ENCODE measurements at regions not wholly inside any gene's neighbourhood (a gene's known extent, or its start where the extent isn't known, plus 50 kb on each side); places are given as distances from the start of the nearest gene placed in this dataset.

DNA sequence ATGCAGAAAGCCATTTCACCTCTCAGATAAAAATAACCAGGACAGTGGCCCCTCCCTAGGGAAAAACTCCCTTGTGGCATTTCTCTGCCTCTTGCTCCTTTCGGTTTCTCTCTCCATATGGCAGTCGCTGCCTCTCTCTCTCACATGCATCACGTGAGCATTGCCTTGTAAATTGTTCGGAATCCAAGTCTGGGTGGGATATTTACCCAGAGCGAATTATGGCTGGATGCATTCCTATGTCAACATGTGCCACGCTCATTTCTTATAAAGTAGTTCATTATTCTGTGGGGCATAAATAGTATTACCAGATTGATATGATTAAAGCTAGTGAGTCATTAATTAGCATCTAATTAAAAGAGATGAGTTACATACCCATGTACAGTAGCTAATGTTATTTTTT is 392.9 kb downstream of the INSC start:
- no peaks in the 10 kb centered on the region for H3K79me2 ChIP-seq (replicated peaks; ENCODE audit: insufficient read depth)
- no peaks in the 10 kb centered on the region for H3K27me3 ChIP-seq (ENCODE audit: insufficient read depth)
- H3K36me3 ChIP-seq (ENCODE audit: insufficient read depth): no peaks in the 10 kb centered on the region
- no peak overlapping the region for H3K4me2 ChIP-seq
- H3K4me1 ChIP-seq (ENCODE audit: insufficient read depth): no peaks in the 10 kb centered on the region
- ATAC-seq (no peak), DNase-seq (ENCODE audit: low spot score) (no peak)
- no peak overlapping the region for H3K27ac ChIP-seq (ENCODE audit: low read depth)
- Mint-ChIP-seq H3K27me3 (ENCODE audit: insufficient read depth, low read depth, poor library complexity) (peaks cover 4% of the 10 kb centered on the region), H3K27ac (no peak overlapping the region), H3K36me3 (ENCODE audit: low read depth) (no peaks in the 10 kb centered on the region), H3K4me3 (no peak overlapping the region), H3K9me3 (no peaks in the 10 kb centered on the region; the same call in 2 of the 3 replicates), H3K4me1 (no peaks in the 10 kb centered on the region)
- no peaks in the 10 kb centered on the region for H3F3A ChIP-seq (replicated peaks; ENCODE audit: low read depth)
- no peak overlapping the region for H2AFZ ChIP-seq
- TF ChIP-seq ZNF114 (CRISPR knock-in tag; IDR thresholded peaks at IDR 0.05) (no peak), ZNF331 (CRISPR knock-in tag; IDR thresholded peaks at IDR 0.05; ENCODE audit: low read depth) (no peak), JUNB (IDR thresholded peaks at IDR 0.05; ENCODE audit: unreplicated experiment) (no peak), NANOG (IDR thresholded peaks at IDR 0.05; ENCODE audit: borderline replicate concordance) (no peak), POLR2AphosphoS5 (IDR thresholded peaks at IDR 0.05; ENCODE audit: low read depth) (no peak)
- TF ChIP-seq, protein P1, sequence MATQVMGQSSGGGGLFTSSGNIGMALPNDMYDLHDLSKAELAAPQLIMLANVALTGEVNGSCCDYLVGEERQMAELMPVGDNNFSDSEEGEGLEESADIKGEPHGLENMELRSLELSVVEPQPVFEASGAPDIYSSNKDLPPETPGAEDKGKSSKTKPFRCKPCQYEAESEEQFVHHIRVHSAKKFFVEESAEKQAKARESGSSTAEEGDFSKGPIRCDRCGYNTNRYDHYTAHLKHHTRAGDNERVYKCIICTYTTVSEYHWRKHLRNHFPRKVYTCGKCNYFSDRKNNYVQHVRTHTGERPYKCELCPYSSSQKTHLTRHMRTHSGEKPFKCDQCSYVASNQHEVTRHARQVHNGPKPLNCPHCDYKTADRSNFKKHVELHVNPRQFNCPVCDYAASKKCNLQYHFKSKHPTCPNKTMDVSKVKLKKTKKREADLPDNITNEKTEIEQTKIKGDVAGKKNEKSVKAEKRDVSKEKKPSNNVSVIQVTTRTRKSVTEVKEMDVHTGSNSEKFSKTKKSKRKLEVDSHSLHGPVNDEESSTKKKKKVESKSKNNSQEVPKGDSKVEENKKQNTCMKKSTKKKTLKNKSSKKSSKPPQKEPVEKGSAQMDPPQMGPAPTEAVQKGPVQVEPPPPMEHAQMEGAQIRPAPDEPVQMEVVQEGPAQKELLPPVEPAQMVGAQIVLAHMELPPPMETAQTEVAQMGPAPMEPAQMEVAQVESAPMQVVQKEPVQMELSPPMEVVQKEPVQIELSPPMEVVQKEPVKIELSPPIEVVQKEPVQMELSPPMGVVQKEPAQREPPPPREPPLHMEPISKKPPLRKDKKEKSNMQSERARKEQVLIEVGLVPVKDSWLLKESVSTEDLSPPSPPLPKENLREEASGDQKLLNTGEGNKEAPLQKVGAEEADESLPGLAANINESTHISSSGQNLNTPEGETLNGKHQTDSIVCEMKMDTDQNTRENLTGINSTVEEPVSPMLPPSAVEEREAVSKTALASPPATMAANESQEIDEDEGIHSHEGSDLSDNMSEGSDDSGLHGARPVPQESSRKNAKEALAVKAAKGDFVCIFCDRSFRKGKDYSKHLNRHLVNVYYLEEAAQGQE (IDR thresholded peaks at IDR 0.05; ENCODE audit: unreplicated experiment): no peak
- H3K9me2 ChIP-seq (ENCODE audit: insufficient read depth): no peaks in the 10 kb centered on the region
- H3K4me3 ChIP-seq: no peak overlapping the region
- H4K20me1 ChIP-seq (replicated peaks; ENCODE audit: insufficient read depth): no peaks in the 10 kb centered on the region

DNA sequence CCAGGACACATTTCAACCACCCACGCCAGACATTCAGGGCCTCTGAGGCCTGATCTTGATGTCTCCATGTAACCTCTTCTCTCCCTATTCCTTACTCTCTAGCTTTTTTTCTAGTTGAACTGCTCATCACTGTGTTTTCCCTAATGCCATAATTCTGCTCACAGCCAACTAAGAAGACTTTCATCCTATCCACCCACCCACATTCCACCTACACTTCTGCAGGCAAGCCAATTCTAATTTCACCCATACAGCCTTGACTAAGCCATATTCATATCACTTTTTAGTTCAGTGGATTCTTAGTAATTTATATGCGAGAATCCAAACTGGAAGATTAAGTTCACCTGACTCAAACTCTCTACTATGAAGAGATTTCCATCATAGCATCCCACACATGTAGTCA is 394.4 kb downstream of the INSC start:
- no peak for ATAC-seq
- Mint-ChIP-seq H3K9me3 (no peaks in the 10 kb centered on the region; the same call in 2 of the 3 replicates), H3K27me3 (ENCODE audit: insufficient read depth, low read depth, poor library complexity) (peaks cover under 1% of the 10 kb centered on the region), H3K36me3 (ENCODE audit: low read depth) (no peaks in the 10 kb centered on the region), H3K27ac (no peak overlapping the region), H3K4me1 (no peaks in the 10 kb centered on the region), H3K4me3 (no peak overlapping the region)
- H3K4me1 ChIP-seq (ENCODE audit: insufficient read depth): no peaks in the 10 kb centered on the region
- no peak overlapping the region for H3K4me3 ChIP-seq
- no peak overlapping the region for H3K27ac ChIP-seq (ENCODE audit: low read depth)
- no peaks in the 10 kb centered on the region for H4K20me1 ChIP-seq (replicated peaks; ENCODE audit: insufficient read depth)
- H3K36me3 ChIP-seq (ENCODE audit: insufficient read depth): no peaks in the 10 kb centered on the region
- H3K79me2 ChIP-seq (replicated peaks; ENCODE audit: insufficient read depth): no peaks in the 10 kb centered on the region
- DNase-seq (ENCODE audit: low spot score): no peak
- H3K9me2 ChIP-seq (ENCODE audit: insufficient read depth): no peaks in the 10 kb centered on the region
- no peaks in the 10 kb centered on the region for H3K27me3 ChIP-seq (ENCODE audit: insufficient read depth)
- no peak overlapping the region for H3K4me2 ChIP-seq
- H3F3A ChIP-seq (replicated peaks; ENCODE audit: low read depth): no peaks in the 10 kb centered on the region
- no peak overlapping the region for H2AFZ ChIP-seq
- TF ChIP-seq ZNF331 (CRISPR knock-in tag; IDR thresholded peaks at IDR 0.05; ENCODE audit: low read depth): no peak
- TF ChIP-seq ZNF114 (CRISPR knock-in tag; IDR thresholded peaks at IDR 0.05): no peak
- TF ChIP-seq EZH2phosphoT487 (IDR thresholded peaks at IDR 0.05; ENCODE audit: unreplicated experiment): no peak
- TF ChIP-seq, protein P2, sequence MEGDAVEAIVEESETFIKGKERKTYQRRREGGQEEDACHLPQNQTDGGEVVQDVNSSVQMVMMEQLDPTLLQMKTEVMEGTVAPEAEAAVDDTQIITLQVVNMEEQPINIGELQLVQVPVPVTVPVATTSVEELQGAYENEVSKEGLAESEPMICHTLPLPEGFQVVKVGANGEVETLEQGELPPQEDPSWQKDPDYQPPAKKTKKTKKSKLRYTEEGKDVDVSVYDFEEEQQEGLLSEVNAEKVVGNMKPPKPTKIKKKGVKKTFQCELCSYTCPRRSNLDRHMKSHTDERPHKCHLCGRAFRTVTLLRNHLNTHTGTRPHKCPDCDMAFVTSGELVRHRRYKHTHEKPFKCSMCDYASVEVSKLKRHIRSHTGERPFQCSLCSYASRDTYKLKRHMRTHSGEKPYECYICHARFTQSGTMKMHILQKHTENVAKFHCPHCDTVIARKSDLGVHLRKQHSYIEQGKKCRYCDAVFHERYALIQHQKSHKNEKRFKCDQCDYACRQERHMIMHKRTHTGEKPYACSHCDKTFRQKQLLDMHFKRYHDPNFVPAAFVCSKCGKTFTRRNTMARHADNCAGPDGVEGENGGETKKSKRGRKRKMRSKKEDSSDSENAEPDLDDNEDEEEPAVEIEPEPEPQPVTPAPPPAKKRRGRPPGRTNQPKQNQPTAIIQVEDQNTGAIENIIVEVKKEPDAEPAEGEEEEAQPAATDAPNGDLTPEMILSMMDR (conservative IDR thresholded peaks at IDR 0.05; ENCODE audit: low read depth in 2 of 2): no peak
- TF ChIP-seq JUNB (IDR thresholded peaks at IDR 0.05; ENCODE audit: unreplicated experiment): no peak
- no peak for TF ChIP-seq STAT1 (IDR thresholded peaks at IDR 0.05; ENCODE audit: unreplicated experiment)
- no peak for TF ChIP-seq CREB1 (CRISPR knock-in tag; IDR thresholded peaks at IDR 0.05; ENCODE audit: low read depth)
- TF ChIP-seq NANOG (IDR thresholded peaks at IDR 0.05; ENCODE audit: borderline replicate concordance): no peak
- TF ChIP-seq EZH2 (IDR thresholded peaks at IDR 0.05; ENCODE audit: low read depth, unreplicated experiment): no peak
